Activated CD4-positive, alpha-beta memory T cell treated with anti-CD3 and anti-CD28 coated beads for 36 hours (primary cell): ENCODE measurements at regions not wholly inside any gene's neighbourhood (a gene's known extent, or its start where the extent isn't known, plus 50 kb on each side); places are given as distances from the start of the nearest gene placed in this dataset.
"Not testable (repeated sequence)": the region's sequence is repeated elsewhere in the genome, so short reads cannot be mapped to it uniquely, and the experiment has no call there.

Source experiments
- CTCF ChIA-PET: fragments of 350-600 bp; sonication (Branson Sonifier 250); formaldehyde crosslinking; loops from one replicate; lab custom pipeline; 2021; ENCODE audit warnings: antibody characterized with exemption, inconsistent platforms; lab: Charles Lee
- POLR2A ChIA-PET: fragments of 350-600 bp; sonication (Branson Sonifier 250); formaldehyde crosslinking; loops from one replicate; lab custom pipeline; 2021; ENCODE audit warnings: antibody characterized with exemption; lab: Charles Lee
- DNase-seq: peaks from one replicate; pipeline ENCODE4 v3.0.0-alpha.2; 2020
- H3K27ac Mint-ChIP-seq: one replicate; pipeline ENCODE4 v1.8.0; 2021; ENCODE audit warnings: mixed read lengths
- H3K27me3 Mint-ChIP-seq: one replicate; pipeline ENCODE4 v1.8.0; 2021; ENCODE audit warnings: mixed read lengths
- H3K36me3 Mint-ChIP-seq: one replicate; pipeline ENCODE4 v1.8.0; 2021; ENCODE audit warnings: mixed read lengths
- H3K4me1 Mint-ChIP-seq: one replicate; pipeline ENCODE4 v1.8.0; 2021; ENCODE audit warnings: low read depth, mixed read lengths
- H3K4me3 Mint-ChIP-seq: one replicate; pipeline ENCODE4 v1.8.0; 2021; ENCODE audit warnings: mild to moderate bottlenecking, mixed read lengths
- H3K9me3 Mint-ChIP-seq: one replicate; pipeline ENCODE4 v1.8.0; 2021; ENCODE audit warnings: mixed read lengths
- intact Hi-C: fragments of 100-400 bp; cut with micrococcal nuclease; formaldehyde crosslinking; loops from one replicate; pipeline ENCODE4 v1.15.1; 2023

DNA sequence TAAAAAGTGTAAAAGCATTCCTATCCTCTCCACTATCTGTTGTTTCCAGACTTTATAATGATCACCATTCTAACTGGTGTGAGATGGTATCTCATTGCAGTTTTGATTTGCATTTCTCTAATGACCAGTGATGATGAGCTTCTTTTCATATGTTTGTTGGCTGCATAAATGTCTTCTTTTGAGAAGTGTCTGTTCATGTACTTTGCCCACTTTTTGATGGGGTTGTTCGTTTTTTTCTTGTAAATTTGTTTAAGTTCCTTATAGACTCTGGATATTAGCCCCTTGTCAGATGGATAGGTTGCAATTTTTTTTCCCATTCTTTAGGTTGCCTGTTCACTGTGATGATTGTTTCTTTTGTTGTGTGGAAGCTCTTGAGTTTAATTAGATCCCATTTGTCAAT lies 199.6 kb upstream of the ETV3 start:
- H3K4me3 Mint-ChIP-seq, H3K4me1 Mint-ChIP-seq, H3K36me3 Mint-ChIP-seq, POLR2A ChIA-PET, H3K9me3 Mint-ChIP-seq, CTCF ChIA-PET, H3K27me3 Mint-ChIP-seq, H3K27ac Mint-ChIP-seq, intact Hi-C loops, DNase-seq: not testable (repeated sequence)

DNA sequence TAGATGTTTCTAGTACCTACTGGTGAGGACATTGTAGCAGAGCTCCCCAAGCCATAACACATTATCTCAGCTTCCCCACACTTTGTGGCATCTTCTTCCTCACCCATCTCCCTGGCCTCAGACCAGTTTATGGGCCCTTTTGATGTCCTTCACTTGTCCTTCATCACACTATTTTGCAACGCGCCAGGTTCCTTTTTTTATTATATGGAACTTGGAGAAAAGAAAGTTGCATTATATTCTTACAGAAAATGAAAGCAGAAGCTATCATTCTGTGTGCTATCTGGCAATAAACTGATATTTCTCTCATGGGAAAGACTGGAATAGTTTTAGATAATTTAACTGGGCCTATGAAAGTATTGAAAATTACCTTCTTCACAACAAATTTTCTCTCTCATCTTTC lies 196.9 kb upstream of the ETV3 start:
- peaks cover 5% of the 10 kb centered on the region for H3K9me3 Mint-ChIP-seq
- H3K36me3 Mint-ChIP-seq = no peaks in the 10 kb centered on the region
- intact Hi-C loops = no loop called here
- DNase-seq = no peak
- CTCF ChIA-PET = no interaction called here
- no peaks in the 10 kb centered on the region for H3K4me1 Mint-ChIP-seq
- H3K4me3 Mint-ChIP-seq = no peak overlapping the region
- POLR2A ChIA-PET = no interaction called here
- H3K27ac Mint-ChIP-seq = no peak overlapping the region
- H3K27me3 Mint-ChIP-seq = peaks cover 7% of the 10 kb centered on the region

DNA sequence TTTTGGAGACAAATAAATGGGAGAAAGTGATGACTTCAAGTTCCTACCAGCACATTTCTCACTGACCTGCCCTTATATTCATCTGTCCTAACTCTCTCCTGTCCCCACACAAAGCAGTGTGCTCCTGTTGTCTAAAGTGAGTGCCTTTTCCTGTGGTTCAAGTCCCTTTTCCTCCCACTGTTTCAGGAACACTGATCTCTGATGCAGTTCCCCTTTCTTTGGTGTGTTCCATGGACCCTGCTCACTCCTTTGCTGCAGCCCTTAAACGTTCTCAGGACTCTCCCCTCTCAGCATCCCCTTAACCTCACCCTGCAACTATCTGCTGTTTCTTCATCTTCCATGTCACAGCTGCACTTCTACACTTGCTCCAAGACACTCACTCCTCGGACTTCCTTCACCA lies 195.8 kb upstream of the ETV3 start:
- no peak for DNase-seq
- Mint-ChIP-seq H3K4me3 (no peak overlapping the region), H3K9me3 (peaks cover 7% of the 10 kb centered on the region), H3K36me3 (no peaks in the 10 kb centered on the region), H3K27me3 (peaks cover 7% of the 10 kb centered on the region), H3K27ac (no peak overlapping the region), H3K4me1 (no peaks in the 10 kb centered on the region)
- ChIA-PET POLR2A (no interaction called here), CTCF (no interaction called here)
- intact Hi-C loops = no loop called here

DNA sequence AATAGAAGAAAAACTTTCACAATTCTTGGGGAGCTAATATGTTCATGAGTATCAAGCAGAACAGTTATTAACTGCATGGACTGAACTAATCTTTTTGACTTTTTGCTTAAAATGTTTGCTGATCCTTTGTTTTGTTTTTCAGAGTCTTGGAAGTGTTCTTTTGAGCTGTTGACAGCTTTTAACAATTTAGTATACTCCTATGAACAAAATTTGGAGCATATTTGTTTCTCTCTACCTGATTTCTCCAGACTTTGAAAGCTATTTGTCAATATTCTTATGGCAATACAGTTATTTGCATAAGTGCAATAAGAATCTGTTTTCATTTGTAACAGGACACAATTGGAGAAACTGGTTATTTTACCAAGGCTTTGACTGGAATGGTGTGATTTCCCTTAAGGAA lies 192.0 kb upstream of the ETV3 start:
- H3K4me3 Mint-ChIP-seq, H3K9me3 Mint-ChIP-seq, H3K27me3 Mint-ChIP-seq, CTCF ChIA-PET, H3K27ac Mint-ChIP-seq, POLR2A ChIA-PET, H3K4me1 Mint-ChIP-seq, intact Hi-C loops, DNase-seq, H3K36me3 Mint-ChIP-seq: not testable (repeated sequence)

DNA sequence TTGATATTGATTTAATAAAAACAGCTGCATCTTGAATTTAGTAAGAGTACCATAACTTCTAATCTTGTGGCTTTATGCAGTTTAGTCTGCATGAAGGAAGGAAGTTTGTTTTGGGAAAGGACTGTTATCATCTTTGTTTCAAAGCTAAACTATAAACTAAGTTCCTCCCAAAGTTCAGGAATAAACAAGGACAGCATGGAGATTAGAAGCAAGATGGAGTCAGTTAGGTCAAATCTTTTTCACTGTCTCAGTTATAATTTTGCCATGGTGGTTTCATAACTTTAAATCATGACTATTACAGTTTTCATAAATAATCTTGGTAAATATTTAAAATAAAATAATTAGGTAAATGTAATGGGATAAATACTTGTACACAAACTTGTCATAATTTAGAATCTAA lies 189.9 kb upstream of the ETV3 start:
- H3K9me3 Mint-ChIP-seq, H3K27ac Mint-ChIP-seq, intact Hi-C loops, H3K27me3 Mint-ChIP-seq, DNase-seq, H3K4me1 Mint-ChIP-seq, POLR2A ChIA-PET, CTCF ChIA-PET, H3K36me3 Mint-ChIP-seq, H3K4me3 Mint-ChIP-seq: not testable (repeated sequence)

DNA sequence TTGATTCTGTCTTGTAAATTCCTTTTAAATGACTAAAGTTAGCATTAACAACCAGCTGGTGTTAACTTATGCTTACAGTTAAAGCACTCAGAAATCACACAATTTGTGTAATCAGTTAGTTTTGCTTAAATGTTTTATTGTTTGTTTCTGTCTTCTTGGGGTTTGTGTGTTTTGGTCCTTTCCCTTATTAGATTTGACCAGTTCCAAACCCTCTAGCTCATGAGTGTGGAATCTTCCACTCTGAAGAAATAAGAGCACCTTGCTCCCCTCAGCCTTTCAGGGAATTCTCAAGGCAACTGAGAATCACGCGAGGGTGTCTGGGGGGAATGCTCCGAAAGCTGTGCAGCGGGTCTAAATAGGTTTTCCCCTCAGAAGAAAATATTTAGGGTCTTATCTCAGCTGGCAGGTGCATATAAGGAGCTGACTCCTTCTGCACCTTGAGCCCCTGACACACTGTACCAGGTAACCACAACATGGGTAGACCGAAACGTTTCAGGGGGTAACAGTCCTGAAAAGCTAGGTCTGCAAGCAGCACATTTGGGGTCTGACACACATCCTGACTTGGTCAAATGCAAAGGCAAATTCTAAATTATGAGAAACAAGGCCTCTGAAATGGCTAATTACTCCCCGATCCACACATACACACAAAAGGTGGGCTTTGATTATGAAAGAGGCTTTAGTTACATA lies 188.1 kb upstream of the ETV3 start:
- Mint-ChIP-seq H3K27me3 (peaks cover 7% of the 10 kb centered on the region), H3K27ac (no peak overlapping the region), H3K36me3 (no peaks in the 10 kb centered on the region), H3K4me1 (no peaks in the 10 kb centered on the region), H3K9me3 (peaks cover 7% of the 10 kb centered on the region), H3K4me3 (no peak overlapping the region)
- ChIA-PET CTCF (no interaction called here), POLR2A (no interaction called here)
- no peak for DNase-seq
- intact Hi-C loops = no loop called here

DNA sequence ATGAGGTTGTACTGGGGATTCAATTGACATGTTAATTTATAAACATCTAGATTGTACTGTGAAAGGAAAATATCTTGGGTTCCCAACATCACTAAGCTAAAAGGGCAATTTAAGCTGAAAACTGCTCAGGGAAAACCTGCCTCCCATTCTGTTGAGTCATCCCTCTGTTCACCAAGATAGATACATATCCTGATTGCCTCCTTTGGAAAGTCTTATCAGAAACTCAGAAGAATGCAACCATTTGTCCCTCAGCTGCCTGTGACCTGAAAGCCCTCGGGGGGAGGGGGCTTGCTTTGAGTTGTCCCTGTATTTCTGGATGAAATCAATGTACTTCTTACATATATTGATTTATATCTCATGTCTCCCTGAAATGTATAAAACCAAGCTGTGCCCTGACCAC lies 187.0 kb upstream of the ETV3 start:
- no peak for DNase-seq
- Mint-ChIP-seq H3K4me1 (no peaks in the 10 kb centered on the region), H3K9me3 (peaks cover 14% of the 10 kb centered on the region), H3K4me3 (no peak overlapping the region), H3K27me3 (peaks cover 12% of the 10 kb centered on the region), H3K36me3 (peaks cover 1% of the 10 kb centered on the region), H3K27ac (no peak overlapping the region)
- intact Hi-C loops = no loop called here
- ChIA-PET CTCF (no interaction called here), POLR2A (no interaction called here)

DNA sequence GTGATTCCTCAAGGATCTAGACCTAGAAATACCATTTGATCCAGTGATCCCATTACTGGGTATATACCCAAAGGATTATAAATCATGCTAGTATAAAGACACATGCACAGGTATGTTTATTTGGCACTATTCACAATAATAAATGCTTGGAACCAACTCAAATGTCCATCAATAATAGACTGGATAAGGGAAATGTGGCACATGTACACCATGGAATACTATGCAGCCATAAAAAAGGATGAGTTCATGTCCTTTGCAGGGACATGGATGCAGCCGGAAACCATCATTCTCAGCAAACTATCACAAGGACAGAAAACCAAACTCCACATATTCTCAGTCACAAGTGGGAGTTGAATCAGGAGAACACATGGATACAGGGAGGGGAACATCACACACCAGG lies 183.8 kb upstream of the ETV3 start:
- DNase-seq, H3K4me1 Mint-ChIP-seq, H3K27ac Mint-ChIP-seq, intact Hi-C loops, POLR2A ChIA-PET, H3K4me3 Mint-ChIP-seq, CTCF ChIA-PET, H3K36me3 Mint-ChIP-seq: not testable (repeated sequence)
- Mint-ChIP-seq H3K27me3 (peaks cover 16% of the 10 kb centered on the region), H3K9me3 (peaks cover 36% of the 10 kb centered on the region)

DNA sequence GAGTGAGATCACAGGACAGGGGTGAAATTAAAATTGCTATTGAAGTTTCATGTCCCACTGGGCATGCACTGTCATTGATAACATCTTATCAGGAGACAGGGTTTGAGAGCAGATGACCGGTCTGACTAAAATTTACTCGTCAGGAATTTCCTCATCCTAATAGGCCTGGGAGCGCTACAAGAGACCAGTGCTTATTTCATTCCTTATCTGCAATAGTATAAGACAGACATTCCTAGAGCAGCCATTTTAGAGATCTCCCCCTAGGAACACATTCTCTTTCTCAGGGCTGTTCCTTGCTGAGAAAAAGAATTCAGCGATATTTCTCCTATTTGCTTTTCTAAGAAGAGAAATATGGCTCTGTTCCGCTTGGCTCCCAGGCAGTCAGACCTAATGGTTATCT lies 181.4 kb upstream of the ETV3 start:
- CTCF ChIA-PET = no interaction called here
- Mint-ChIP-seq H3K4me3 (no peak overlapping the region), H3K27me3 (peaks cover 14% of the 10 kb centered on the region), H3K36me3 (peaks cover 1% of the 10 kb centered on the region), H3K27ac (no peak overlapping the region), H3K4me1 (no peaks in the 10 kb centered on the region), H3K9me3 (peaks cover 47% of the 10 kb centered on the region)
- intact Hi-C loops = no loop called here
- no peak for DNase-seq
- POLR2A ChIA-PET = no interaction called here

DNA sequence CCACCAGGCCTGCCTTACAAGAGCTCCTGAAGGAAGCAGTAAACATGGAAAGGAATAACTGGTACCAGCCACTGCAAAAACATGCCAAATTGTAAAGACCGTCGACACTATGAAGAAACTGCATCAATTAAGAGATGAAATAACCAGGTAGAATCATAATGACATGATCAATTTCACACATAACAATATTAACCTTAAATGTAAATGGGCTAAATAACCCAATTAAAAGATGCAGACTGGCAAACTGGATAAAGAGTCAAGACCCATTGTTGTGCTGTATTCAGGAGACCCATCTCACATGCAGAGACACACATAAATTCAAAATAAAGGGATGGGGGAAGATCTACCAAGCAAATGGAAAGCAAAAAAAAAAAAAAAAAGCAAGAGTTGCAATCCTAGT lies 179.0 kb upstream of the ETV3 start:
- DNase-seq, H3K36me3 Mint-ChIP-seq, POLR2A ChIA-PET, H3K27ac Mint-ChIP-seq, CTCF ChIA-PET, H3K4me3 Mint-ChIP-seq, H3K4me1 Mint-ChIP-seq, intact Hi-C loops: not testable (repeated sequence)
- H3K9me3 Mint-ChIP-seq = peaks cover 47% of the 10 kb centered on the region
- peaks cover 26% of the 10 kb centered on the region for H3K27me3 Mint-ChIP-seq

DNA sequence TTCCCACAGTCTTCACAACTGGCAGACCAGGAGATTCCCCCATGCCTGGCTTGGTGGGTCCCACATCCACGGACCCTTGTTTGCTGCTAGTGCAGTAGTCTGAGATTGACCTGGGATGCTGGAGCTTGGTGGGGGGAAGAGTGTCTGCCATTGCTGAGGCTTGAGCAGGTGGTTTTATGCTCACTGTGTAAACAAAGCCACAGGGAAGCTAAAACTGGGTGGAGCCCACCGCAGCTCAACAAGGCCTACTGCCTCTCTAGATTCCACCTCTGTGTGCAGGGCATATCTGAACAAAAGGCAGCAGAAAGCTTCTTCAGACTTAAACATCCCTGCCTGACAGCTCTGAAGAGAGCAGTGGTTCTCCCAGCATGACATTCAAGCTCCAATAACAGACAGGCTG lies 177.3 kb upstream of the ETV3 start:
- ChIA-PET POLR2A (no interaction called here), CTCF (no interaction called here)
- Mint-ChIP-seq H3K27me3 (peaks cover 26% of the 10 kb centered on the region), H3K4me3 (no peak overlapping the region), H3K9me3 (peaks cover 40% of the 10 kb centered on the region), H3K27ac (no peak overlapping the region), H3K36me3 (peaks cover 1% of the 10 kb centered on the region), H3K4me1 (no peaks in the 10 kb centered on the region)
- DNase-seq = no peak
- intact Hi-C loops = no loop called here

DNA sequence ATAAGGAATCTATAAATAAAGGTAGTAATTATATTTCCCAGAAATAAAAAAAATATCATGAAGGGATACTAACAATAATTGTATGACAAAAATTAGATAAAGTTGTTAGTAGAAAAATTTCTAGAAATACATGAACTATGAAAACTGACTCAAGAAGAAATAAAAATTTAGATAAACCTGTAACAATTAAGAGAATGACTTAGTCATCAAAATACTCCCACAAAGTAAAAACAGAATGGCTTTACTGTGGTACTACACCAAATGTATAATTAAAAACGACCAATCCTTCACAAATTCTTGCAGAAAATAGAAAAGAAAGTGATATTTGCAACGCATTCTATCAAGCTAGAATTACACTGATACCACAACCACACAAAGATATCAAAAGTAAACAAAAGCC lies 176.2 kb upstream of the ETV3 start:
- no peaks in the 10 kb centered on the region for H3K36me3 Mint-ChIP-seq
- peaks cover 31% of the 10 kb centered on the region for H3K9me3 Mint-ChIP-seq
- H3K27ac Mint-ChIP-seq = no peak overlapping the region
- POLR2A ChIA-PET = no interaction called here
- CTCF ChIA-PET = no interaction called here
- no peaks in the 10 kb centered on the region for H3K4me1 Mint-ChIP-seq
- no peak for DNase-seq
- intact Hi-C loops = no loop called here
- H3K4me3 Mint-ChIP-seq = no peak overlapping the region
- H3K27me3 Mint-ChIP-seq = peaks cover 31% of the 10 kb centered on the region

DNA sequence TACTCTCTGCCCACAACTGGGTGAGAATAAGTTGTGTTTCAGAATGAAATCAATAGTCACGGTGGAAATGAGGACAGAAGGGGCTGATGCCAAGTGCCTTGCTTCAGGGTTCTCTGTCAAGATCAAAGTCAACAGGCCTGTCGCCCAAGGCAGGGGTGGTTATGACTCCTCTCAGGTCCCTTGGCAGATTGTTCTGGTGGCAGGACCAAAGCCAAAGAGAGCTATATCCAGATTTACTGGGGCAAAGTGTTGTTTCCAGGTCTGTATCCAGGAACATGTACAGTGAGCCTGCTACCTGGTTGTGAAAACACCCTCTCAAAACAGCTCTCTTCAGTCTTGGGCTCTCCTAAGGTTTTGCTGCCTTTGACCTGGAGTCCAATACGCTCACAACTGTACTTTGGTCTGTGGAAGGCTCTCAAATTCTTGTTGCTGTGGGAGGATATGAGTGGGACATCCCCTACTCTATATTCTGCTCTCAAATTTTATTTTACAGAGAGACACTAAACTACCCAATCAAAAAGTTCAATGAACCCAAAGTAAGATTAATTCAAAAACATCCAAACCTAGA lies 175.1 kb upstream of the ETV3 start:
- Mint-ChIP-seq H3K4me1 (no peaks in the 10 kb centered on the region), H3K9me3 (peaks cover 23% of the 10 kb centered on the region), H3K27ac (no peak overlapping the region), H3K4me3 (no peak overlapping the region), H3K36me3 (no peaks in the 10 kb centered on the region), H3K27me3 (peaks cover 34% of the 10 kb centered on the region)
- intact Hi-C loops = no loop called here
- DNase-seq = no peak
- CTCF ChIA-PET = no interaction called here
- POLR2A ChIA-PET = no interaction called here
